A549 (cell line): ENCODE measurements at regions not wholly inside any gene's neighbourhood (a gene's known extent, or its start where the extent isn't known, plus 50 kb on each side); places are given as distances from the start of the nearest gene placed in this dataset.

Source experiments
- ATAC-seq, 2 experiments: fragments of 200-7000 bp in 1 of 2; fragments of >200 bp in 1 of 2; cut with Nextera tagmentation in 1 of 2; cut with Tn5 transposase in 1 of 2; 3 replicates each; pipeline versions ENCODE4 v1.8.0 to v1.9.1; 2018 to 2020; ENCODE audit warnings: mild to moderate bottlenecking in 1 of 2, moderate library complexity in 1 of 2
- CTCF ChIA-PET: fragments of 300-600 bp; sonication (Branson Sonifier 250); formaldehyde crosslinking; extraction: SDS; loops from one replicate; lab custom pipeline; 2021; ENCODE audit warnings: antibody characterized with exemption, inconsistent platforms; lab: Yijun Ruan, JAX
- POLR2A ChIA-PET: fragments of 350-600 bp; formaldehyde crosslinking; extraction: SDS; loops from one replicate; lab custom pipeline; 2021; ENCODE audit warnings: antibody characterized with exemption, inconsistent platforms; lab: Yijun Ruan, JAX
- DNase-seq, 2 experiments: peaks; one replicate each; pipeline versions ENCODE4 v3.0.0 to v3.0.0-alpha.2; 2011 to 2016; ENCODE audit warnings: low read depth in 1 of 2, low spot score in 1 of 2
- FAIRE-seq: peaks from 2 replicates; lab custom pipeline; 2011; peaks lifted over from hg19 to GRCh38; lab: Jason Lieb, UNC
- H3K27ac ChIP-seq, 2 experiments: fragments of >200 bp; sonication (Bioruptor Twin); formaldehyde crosslinking; 3 replicates each; pipeline ENCODE4 v1.5.1; 2016 to 2017
- H3K4me1 ChIP-seq: fragments of >200 bp; sonication (Bioruptor Twin); formaldehyde crosslinking; 3 replicates; pipeline ENCODE4 v1.6.1; 2016
- H3K4me2 ChIP-seq: fragments of >200 bp; sonication (Bioruptor Twin); formaldehyde crosslinking; 3 replicates; pipeline ENCODE4 v1.6.1; 2016
- H3K4me3 ChIP-seq: fragments of >200 bp; sonication (Bioruptor Twin); formaldehyde crosslinking; 3 replicates; pipeline ENCODE4 v1.5.1; 2016
- H3K9me3 ChIP-seq: fragments of >200 bp; sonication (Bioruptor Twin); formaldehyde crosslinking; 3 replicates; pipeline ENCODE4 v1.6.1; 2016
- BCL3 ChIP-seq: fragments of >200 bp; sonication (Bioruptor Twin); formaldehyde crosslinking; IDR thresholded peaks from 3 replicates; pipeline ENCODE4 v1.6.1; 2016
- E2F6 ChIP-seq: IDR thresholded peaks from 2 replicates; pipeline ENCODE4 v1.6.1; 2012; ENCODE audit warnings: low read depth, borderline replicate concordance
- ELK1 ChIP-seq: fragments of 150-350 bp; IDR thresholded peaks from 2 replicates; pipeline ENCODE4 v1.6.1; 2014; ENCODE audit warnings: low read depth, mild to moderate bottlenecking, low read length
- EP300 ChIP-seq, 2 experiments: fragments of >200 bp; sonication (Bioruptor Twin); formaldehyde crosslinking; IDR thresholded peaks; 2 replicates in 1 of 2; 3 replicates in 1 of 2; pipeline ENCODE4 v1.6.1; 2016 to 2017
- ESRRA ChIP-seq: fragments of 150-350 bp; IDR thresholded peaks from 2 replicates; pipeline ENCODE4 v1.6.1; 2014; ENCODE audit warnings: mild to moderate bottlenecking, low read length, borderline replicate concordance
- FOSB ChIP-seq: fragments of 250-450 bp; sonication (Bioruptor Pico); IDR thresholded peaks from 2 replicates; pipeline ENCODE4 v1.5.0; 2020; ENCODE audit warnings: mild to moderate bottlenecking, moderate library complexity
- FOXS1 ChIP-seq: fragments of 250-450 bp; sonication (Bioruptor Pico); IDR thresholded peaks from 2 replicates; pipeline ENCODE4 v1.5.0; 2020; ENCODE audit warnings: mild to moderate bottlenecking, moderate library complexity
- GATA3 ChIP-seq: IDR thresholded peaks from 2 replicates; pipeline ENCODE4 v1.6.1; 2012; ENCODE audit warnings: borderline replicate concordance
- HMGXB4 ChIP-seq: fragments of 250-450 bp; sonication (Bioruptor Pico); IDR thresholded peaks from 2 replicates; pipeline ENCODE4 v1.5.0; 2021; ENCODE audit warnings: mild to moderate bottlenecking, moderate library complexity, borderline replicate concordance
- HOXB13 ChIP-seq: fragments of 250-450 bp; sonication (Bioruptor Pico); IDR thresholded peaks from 2 replicates; pipeline ENCODE4 v1.5.0; 2020; ENCODE audit warnings: low read depth, mild to moderate bottlenecking, moderate library complexity
- KDM1A ChIP-seq: fragments of 200-600 bp; sonication (generic); IDR thresholded peaks from 2 replicates; pipeline ENCODE4 v1.6.1; 2016; ENCODE audit warnings: low read depth, mild to moderate bottlenecking
- PHF8 ChIP-seq: fragments of 200-600 bp; sonication (generic); IDR thresholded peaks from 2 replicates; pipeline ENCODE4 v1.6.1; 2016; ENCODE audit warnings: low read depth, mild to moderate bottlenecking, antibody characterized with exemption, moderate library complexity, borderline replicate concordance
- POLR2AphosphoS2 ChIP-seq: conservative IDR thresholded peaks from 2 replicates; pipeline ENCODE4 v1.6.1; 2012; ENCODE audit warnings: low read length, improper control_type of control experiment, inconsistent platforms
- RAD21 ChIP-seq, 2 experiments: fragments of >200 bp in 1 of 2; sonication (Bioruptor Twin) in 1 of 2; formaldehyde crosslinking in 1 of 2; IDR thresholded peaks in 1 of 2; conservative IDR thresholded peaks in 1 of 2; 2 replicates in 1 of 2; 3 replicates in 1 of 2; pipeline ENCODE4 v1.6.1; 2012 to 2018; ENCODE audit warnings: inconsistent platforms in 1 of 2
- RCOR1 ChIP-seq: fragments of 150-350 bp; IDR thresholded peaks from 2 replicates; pipeline ENCODE4 v1.6.1; 2014; ENCODE audit warnings: antibody characterized with exemption, low read length, low read depth
- SREBF2 ChIP-seq: fragments of 450-650 bp; IDR thresholded peaks from 2 replicates; pipeline ENCODE4 v1.6.1; 2014; ENCODE audit warnings: mild to moderate bottlenecking, moderate library complexity
- WGBS: methylation state at CpG from one replicate; pipeline ENCODE4 v1.1.6; 2017; ENCODE audit errors: missing lambda C conversion rate; 5-methylcytosine and 5-hydroxymethylcytosine counted together

GRCh38 chr2:133705287-133705686, 137.0 kb upstream of the NCKAP5 start:
- Histone ChIP-seq H3K4me3 (no peak overlapping the region), H3K9me3 (peaks cover 12% of the 10 kb centered on the region; the same call in 2 of the 3 replicates), H3K4me1 (no peaks in the 10 kb centered on the region), H3K4me2 (no peak overlapping the region), H3K27ac (no peak overlapping the region)
- ChIA-PET CTCF (interaction anchor here (0.8 kb wide), 1 partner anchor 144 kb away, joined by 3 read pairs; no protein-coding TSS in a partner anchor), POLR2A (no interaction called here)
- DNase-seq (no peak), ATAC-seq (no peak), FAIRE-seq (no peak)
- WGBS, result 13% methylated on average over 1 of the region's 1 CpG
- TF ChIP-seq HMGXB4 (CRISPR knock-in tag), result no peak

GRCh38 chr2:133710613-133711012, 142.3 kb upstream of the NCKAP5 start:
- H3K4me1 ChIP-seq, result no peaks in the 10 kb centered on the region
- no peak for DNase-seq
- TF ChIP-seq POLR2AphosphoS2, result no peak
- no peak for TF ChIP-seq ESRRA
- TF ChIP-seq SREBF2, result no peak
- TF ChIP-seq E2F6, result no peak
- TF ChIP-seq ELK1, result no peak
- no peak for TF ChIP-seq RCOR1
- H3K4me3 ChIP-seq, result no peak overlapping the region
- ChIA-PET POLR2A (no interaction called here), CTCF (interaction anchor here (1.3 kb wide), 1 partner anchor 10 kb away, joined by 4 read pairs; no protein-coding TSS in a partner anchor)
- no peak for FAIRE-seq
- no peak for ATAC-seq
- no peak overlapping the region for H3K27ac ChIP-seq
- no peak overlapping the region for H3K4me2 ChIP-seq
- WGBS, result 44% methylated on average over 3 of the region's 3 CpGs
- H3K9me3 ChIP-seq, result peaks cover 12% of the 10 kb centered on the region; the same call in 2 of the 3 replicates

GRCh38 chr2:133711201-133711600, 142.9 kb upstream of the NCKAP5 start:
- ATAC-seq, result no peak
- Histone ChIP-seq H3K9me3 (peaks cover 12% of the 10 kb centered on the region; the same call in 2 of the 3 replicates), H3K27ac (no peak overlapping the region), H3K4me2 (no peak overlapping the region)
- FAIRE-seq, result no peak
- POLR2A ChIA-PET, result no interaction called here
- no peak for DNase-seq
- no peak for TF ChIP-seq GATA3
- TF ChIP-seq, all 56 proteins: peak for 0
- 70% methylated on average over 6 of the region's 6 CpGs for WGBS
- CTCF ChIA-PET, result interaction anchor here (1.9 kb wide), 1 partner anchor 10 kb away, joined by 5 read pairs; no protein-coding TSS in a partner anchor
- no peak overlapping the region for H3K4me3 ChIP-seq
- no peaks in the 10 kb centered on the region for H3K4me1 ChIP-seq

- Histone ChIP-seq H3K27ac (no peak overlapping the region), H3K4me2 (no peak overlapping the region), H3K4me1 (no peaks in the 10 kb centered on the region), H3K9me3 (peaks cover 12% of the 10 kb centered on the region; the same call in 2 of the 3 replicates), H3K4me3 (no peak overlapping the region)
- CTCF ChIA-PET, result interaction anchor here (1.9 kb wide), 1 partner anchor 9 kb away, joined by 5 read pairs; no protein-coding TSS in a partner anchor
- TF ChIP-seq BCL3 (no peak), SREBF2 (no peak), FOXS1 (no peak), KDM1A (no peak), RCOR1 (no peak), PHF8 (no peak), RAD21 (conservative IDR thresholded peaks at IDR 0.05 in 1 of 2, IDR thresholded peaks at IDR 0.05 in 1 of 2) (no peak), EP300 (IDR thresholded peaks at IDR 0.05) (no peak), FOSB (CRISPR knock-in tag) (no peak), E2F6 (no peak), HOXB13 (CRISPR knock-in tag) (no peak)
- DNase-seq (no peak), FAIRE-seq (no peak), ATAC-seq (no peak)
- WGBS, result 33% methylated on average over 6 of the region's 6 CpGs
- POLR2A ChIA-PET, result no interaction called here
Observed at GRCh38 chr2:133711806-133712205, 143.5 kb upstream of the NCKAP5 start.
